ENCODE measurements at regions not wholly inside any gene's neighbourhood (a gene's known extent, or its start where the extent isn't known, plus 50 kb on each side); places are given as distances from the start of the nearest gene placed in this dataset.
"Not testable (repeated sequence)": the region's sequence is repeated elsewhere in the genome, so short reads cannot be mapped to it uniquely, and the experiment has no call there.

- DNase-seq, result no peak
These were observed 81.0 kb upstream of the ZPLD1 start for GRCh38 chr3:102353805-102354204.

- DNase-seq, result no peak
These were observed 79.8 kb upstream of the ZPLD1 start for GRCh38 chr3:102354818-102355515.

DNA sequence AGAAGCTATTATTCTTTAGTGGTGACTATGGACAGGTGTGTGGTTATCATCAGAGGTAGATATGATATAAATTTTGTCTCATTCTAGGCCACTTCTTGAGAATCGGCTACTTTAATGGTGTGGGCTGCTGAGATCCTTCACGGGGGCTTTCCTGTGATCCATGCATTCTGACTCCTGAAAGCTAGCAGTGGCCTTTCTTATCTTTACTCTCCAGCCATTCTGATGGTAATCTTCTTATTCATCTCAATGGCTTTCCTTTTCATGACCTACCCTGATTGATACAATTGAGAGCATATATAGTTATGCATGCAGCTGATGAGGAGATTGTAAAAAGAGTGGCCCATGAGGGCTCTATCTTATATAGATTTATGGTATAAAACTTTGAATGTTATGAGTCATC, 78.3 kb upstream of the ZPLD1 start:
- no peak for DNase-seq

GRCh38 chr3:102357313-102357712, 77.5 kb upstream of the ZPLD1 start:
- not testable (repeated sequence) for DNase-seq

GRCh38 chr3:102360183-102360860, 74.5 kb upstream of the ZPLD1 start:
- DNase-seq, result no peak

GRCh38 chr3:102361101-102361500, 73.7 kb upstream of the ZPLD1 start:
- no peak for DNase-seq

DNA sequence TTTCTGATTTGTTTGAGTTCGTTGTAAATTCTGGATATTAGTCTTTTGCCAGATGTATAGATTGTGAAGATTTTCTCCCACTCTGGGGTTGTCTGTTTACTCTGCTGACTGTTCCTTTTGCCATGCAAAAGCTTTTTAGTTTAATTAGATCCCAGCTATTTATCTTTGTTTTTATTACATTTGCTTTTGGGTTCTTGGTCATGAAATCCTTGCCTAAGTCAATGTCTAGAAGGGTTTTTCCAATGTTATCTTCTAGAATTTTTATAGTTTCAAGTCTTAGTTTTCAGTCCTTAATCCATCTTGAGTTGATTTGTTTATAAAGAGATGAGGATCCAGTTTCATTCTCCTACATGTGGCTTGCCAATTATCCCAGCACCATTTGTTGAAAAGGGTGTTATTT, 68.7 kb upstream of the ZPLD1 start:
- not testable (repeated sequence) for DNase-seq

GRCh38 chr3:102374863-102375634, 59.8 kb upstream of the ZPLD1 start:
- no peak for DNase-seq

DNA sequence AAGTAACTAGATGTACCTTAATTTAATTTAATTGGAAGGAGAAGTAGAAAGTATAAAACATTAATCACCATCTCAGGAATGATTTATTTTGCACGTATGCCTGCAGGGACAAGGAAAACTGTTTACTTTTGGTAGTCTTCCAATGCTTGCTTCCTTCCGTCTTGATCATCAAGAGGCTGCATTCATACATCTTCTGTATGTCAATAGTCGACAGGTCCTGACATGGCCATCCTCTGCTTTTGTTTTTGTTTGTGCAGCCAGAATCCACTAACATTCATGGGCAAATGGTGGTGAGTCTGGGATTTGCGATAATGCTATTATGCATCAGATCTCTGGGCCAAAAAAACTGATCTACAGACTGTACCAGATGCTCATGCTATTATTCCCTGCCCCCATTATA, 56.6 kb upstream of the ZPLD1 start:
- no peak for DNase-seq

- not testable (repeated sequence) for DNase-seq
These were observed 52.6 kb upstream of the ZPLD1 start for GRCh38 chr3:102382201-102382600.

All from activated effector memory CD4-positive, alpha-beta T cell treated with anti-CD3 and anti-CD28 coated beads, Interleukin-2, amount 50 U/mL, for 16 hours (primary cell).